ENCODE measurements at regions not wholly inside any gene's neighbourhood (a gene's known extent, or its start where the extent isn't known, plus 50 kb on each side); places are given as distances from the start of the nearest gene placed in this dataset.

GRCh38 chr12:127774828-127775227 lies 492.1 kb upstream of the TMEM132C start:
- Histone ChIP-seq H3K4me1 (replicated peaks) (no peaks in the 10 kb centered on the region), H3K27ac (no peak overlapping the region), H3K9me3 (no peaks in the 10 kb centered on the region), H3K4me3 (no peak overlapping the region), H3K27me3 (replicated peaks; ENCODE audit: insufficient read depth) (no peaks in the 10 kb centered on the region), H3K36me3 (no peaks in the 10 kb centered on the region)
- intact Hi-C loops (cut with DNase I) = no loop called here
- no peak for DNase-seq (ENCODE audit: low spot score)
- 46% methylated on average over 5 of the region's 5 CpGs for WGBS
- TF ChIP-seq, protein P1, sequence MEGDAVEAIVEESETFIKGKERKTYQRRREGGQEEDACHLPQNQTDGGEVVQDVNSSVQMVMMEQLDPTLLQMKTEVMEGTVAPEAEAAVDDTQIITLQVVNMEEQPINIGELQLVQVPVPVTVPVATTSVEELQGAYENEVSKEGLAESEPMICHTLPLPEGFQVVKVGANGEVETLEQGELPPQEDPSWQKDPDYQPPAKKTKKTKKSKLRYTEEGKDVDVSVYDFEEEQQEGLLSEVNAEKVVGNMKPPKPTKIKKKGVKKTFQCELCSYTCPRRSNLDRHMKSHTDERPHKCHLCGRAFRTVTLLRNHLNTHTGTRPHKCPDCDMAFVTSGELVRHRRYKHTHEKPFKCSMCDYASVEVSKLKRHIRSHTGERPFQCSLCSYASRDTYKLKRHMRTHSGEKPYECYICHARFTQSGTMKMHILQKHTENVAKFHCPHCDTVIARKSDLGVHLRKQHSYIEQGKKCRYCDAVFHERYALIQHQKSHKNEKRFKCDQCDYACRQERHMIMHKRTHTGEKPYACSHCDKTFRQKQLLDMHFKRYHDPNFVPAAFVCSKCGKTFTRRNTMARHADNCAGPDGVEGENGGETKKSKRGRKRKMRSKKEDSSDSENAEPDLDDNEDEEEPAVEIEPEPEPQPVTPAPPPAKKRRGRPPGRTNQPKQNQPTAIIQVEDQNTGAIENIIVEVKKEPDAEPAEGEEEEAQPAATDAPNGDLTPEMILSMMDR (IDR thresholded peaks at IDR 0.05) = no peak
- TF ChIP-seq POLR2AphosphoS5 (IDR thresholded peaks at IDR 0.05) = no peak
- no peak for TF ChIP-seq POLR2A (IDR thresholded peaks at IDR 0.05)

DNA sequence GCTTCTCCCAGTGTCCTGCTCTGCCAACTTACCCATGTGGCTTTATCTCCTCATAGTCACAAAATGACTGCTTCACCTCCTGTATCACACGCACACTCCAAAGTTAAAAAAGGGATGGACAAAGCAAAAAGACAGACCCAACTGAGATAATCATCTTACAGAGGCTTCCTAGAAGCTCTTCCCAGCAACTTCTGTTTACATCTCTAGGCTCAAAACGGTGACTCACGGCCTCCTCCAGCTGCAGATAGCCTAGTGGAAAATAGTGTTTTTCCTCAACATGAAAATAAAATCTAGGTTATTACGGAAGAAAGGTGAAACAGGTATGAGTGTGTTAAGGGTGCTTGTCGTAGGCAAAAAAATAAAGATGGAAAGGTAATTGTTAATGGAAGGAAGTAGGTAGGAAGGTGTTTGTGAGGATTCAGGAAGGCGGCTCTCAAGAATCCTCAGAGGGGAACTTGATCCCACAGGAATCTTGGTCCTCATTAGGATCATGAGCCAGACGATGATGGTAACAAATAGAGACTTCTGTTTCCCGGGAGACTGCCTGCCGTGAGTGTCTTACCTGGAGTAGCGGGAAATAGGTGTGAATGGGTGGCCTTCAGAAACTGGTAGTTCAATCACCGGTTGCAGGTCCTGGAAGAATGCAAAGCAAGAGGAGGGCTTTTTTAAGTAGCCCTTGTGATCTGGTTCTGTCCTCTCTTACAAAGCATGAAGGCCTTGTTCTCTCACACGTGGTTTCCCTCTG lies 487.5 kb upstream of the TMEM132C start:
- TF ChIP-seq, protein P1 (IDR thresholded peaks at IDR 0.05) = no peak
- TF ChIP-seq POLR2A (IDR thresholded peaks at IDR 0.05) (no peak), POLR2AphosphoS5 (IDR thresholded peaks at IDR 0.05) (no peak)
- intact Hi-C loops (cut with DNase I) = no loop called here
- Histone ChIP-seq H3K9me3 (no peaks in the 10 kb centered on the region), H3K36me3 (no peaks in the 10 kb centered on the region), H3K27me3 (replicated peaks; ENCODE audit: insufficient read depth) (no peaks in the 10 kb centered on the region), H3K27ac (no peak overlapping the region), H3K4me1 (replicated peaks) (no peaks in the 10 kb centered on the region), H3K4me3 (no peak overlapping the region)
- DNase-seq (ENCODE audit: low spot score) = no peak
- WGBS = 67% methylated on average over 12 of the region's 12 CpGs

GRCh38 chr12:127780881-127781280 lies 486.1 kb upstream of the TMEM132C start:
- TF ChIP-seq POLR2AphosphoS5 (IDR thresholded peaks at IDR 0.05) (no peak), POLR2A (IDR thresholded peaks at IDR 0.05) (no peak)
- TF ChIP-seq, protein P1 (IDR thresholded peaks at IDR 0.05) = no peak
- Histone ChIP-seq H3K4me1 (replicated peaks) (no peaks in the 10 kb centered on the region), H3K27me3 (replicated peaks; ENCODE audit: insufficient read depth) (no peaks in the 10 kb centered on the region), H3K9me3 (no peaks in the 10 kb centered on the region), H3K36me3 (no peaks in the 10 kb centered on the region), H3K27ac (no peak overlapping the region), H3K4me3 (no peak overlapping the region)
- intact Hi-C loops (cut with DNase I) = no loop called here
- DNase-seq (ENCODE audit: low spot score) = no peak
- WGBS = 54% methylated on average over 6 of the region's 6 CpGs

DNA sequence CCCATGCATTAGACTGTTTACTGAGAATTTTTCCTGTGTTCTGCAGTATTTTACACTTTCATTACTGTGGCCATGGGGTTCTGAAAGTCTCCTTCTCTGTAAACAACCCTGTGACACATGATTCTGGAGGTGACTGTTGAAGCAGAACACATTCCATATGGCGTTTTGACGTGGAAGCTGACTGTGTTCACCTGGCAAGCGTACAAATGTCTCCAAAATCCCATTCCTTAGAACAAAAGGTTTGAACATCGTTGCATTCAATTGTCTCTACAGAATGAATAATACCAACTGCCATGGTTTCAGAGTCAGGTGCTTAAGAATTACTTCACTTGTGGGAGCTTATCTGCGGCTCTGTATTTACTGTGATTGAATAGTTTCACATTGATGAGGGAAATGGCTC lies 485.6 kb upstream of the TMEM132C start:
- H3K4me3 ChIP-seq = no peak overlapping the region
- TF ChIP-seq POLR2AphosphoS5 (IDR thresholded peaks at IDR 0.05) = no peak
- no peak for TF ChIP-seq POLR2A (IDR thresholded peaks at IDR 0.05)
- TF ChIP-seq, protein P1 (IDR thresholded peaks at IDR 0.05) = no peak
- H3K27me3 ChIP-seq (replicated peaks; ENCODE audit: insufficient read depth) = no peaks in the 10 kb centered on the region
- no peaks in the 10 kb centered on the region for H3K9me3 ChIP-seq
- H3K27ac ChIP-seq = no peak overlapping the region
- intact Hi-C loops (cut with DNase I) = no loop called here
- no peaks in the 10 kb centered on the region for H3K36me3 ChIP-seq
- no peaks in the 10 kb centered on the region for H3K4me1 ChIP-seq (replicated peaks)
- 61% methylated on average over 5 of the region's 5 CpGs for WGBS
- no peak for DNase-seq (ENCODE audit: low spot score)

- Histone ChIP-seq H3K4me3 (no peak overlapping the region), H3K36me3 (no peaks in the 10 kb centered on the region), H3K9me3 (no peaks in the 10 kb centered on the region), H3K27me3 (replicated peaks; ENCODE audit: insufficient read depth) (no peaks in the 10 kb centered on the region), H3K27ac (no peak overlapping the region), H3K4me1 (replicated peaks) (no peaks in the 10 kb centered on the region)
- intact Hi-C loops (cut with DNase I) = no loop called here
- no peak for DNase-seq (ENCODE audit: low spot score)
- 41% methylated on average over 5 of the region's 5 CpGs for WGBS
- TF ChIP-seq POLR2A (IDR thresholded peaks at IDR 0.05) = no peak
- TF ChIP-seq POLR2AphosphoS5 (IDR thresholded peaks at IDR 0.05) = no peak
- TF ChIP-seq, protein P1 (IDR thresholded peaks at IDR 0.05) = no peak
Observed at GRCh38 chr12:127785540-127785939, 481.4 kb upstream of the TMEM132C start.

All from prostate gland (tissue), 2 donors.